K562 (cell line): ENCODE measurements at regions not wholly inside any gene's neighbourhood (a gene's known extent, or its start where the extent isn't known, plus 50 kb on each side); places are given as distances from the start of the nearest gene placed in this dataset.

ENCODE experiments used
- ATAC-seq: fragments of 200-7000 bp; cut with Tn5 transposase; 3 replicates; pipeline ENCODE4 v1.9.1; 2020; ENCODE audit warnings: moderate library complexity
- BruUV-seq: library from RNA; stranded (reverse); fragments of 400-500 nt; replicated peaks from 2 replicates; lab custom pipeline; 2021; lab: Mats Ljungman, UMichigan
- CTCF ChIA-PET: fragments of 300-600 bp; formaldehyde crosslinking; extraction: SDS; loops from one replicate; lab custom pipeline; 2021; ENCODE audit warnings: low intra/inter-chr PET ratio; lab: Yijun Ruan, JAX
- POLR2A ChIA-PET: fragments of 300-600, 350-650 bp; sonication (Branson Sonifier 250); formaldehyde crosslinking; extraction: SDS; loops from one replicate; lab custom pipeline; 2021; ENCODE audit warnings: antibody characterized with exemption, inconsistent platforms; lab: Yijun Ruan, JAX
- DNase-seq, 4 experiments: peaks; one replicate each; pipeline versions ENCODE4 v3.0.0 to v3.0.0-alpha.2; 2011 to 2018; ENCODE audit warnings: low spot score in 3 of 4, mixed read lengths in 3 of 4; ENCODE audit errors: extremely low read depth in 1 of 4
- FAIRE-seq: peaks from 2 replicates; lab custom pipeline; 2011; peaks lifted over from hg19 to GRCh38; lab: Jason Lieb, UNC
- H2AFZ ChIP-seq: 2 replicates; pipeline ENCODE4 v1.6.0; 2011; ENCODE audit warnings: low read depth, low read length, control low read depth, inconsistent platforms
- H3K27ac ChIP-seq: fragments of 200-600 bp; 3 replicates; pipeline ENCODE4 v1.8.0; 2011; ENCODE audit warnings: low read depth, mild to moderate bottlenecking, control low read depth, inconsistent platforms, low read length, moderate library complexity, mixed read lengths; ENCODE audit errors: extremely low read depth
- H3K27me3 ChIP-seq, 2 experiments: fragments of 300-600 bp in 1 of 2; 2 replicates in 1 of 2; 3 replicates in 1 of 2; pipeline versions ENCODE4 v1.6.0 to v1.8.0; 2011; ENCODE audit warnings: inconsistent platforms in 2 of 2, low read length in 2 of 2, mild to moderate bottlenecking in 1 of 2, mixed read lengths in 1 of 2, moderate library complexity in 1 of 2; ENCODE audit not compliant: control insufficient read depth in 2 of 2, insufficient read depth in 2 of 2
- H3K36me3 ChIP-seq: fragments of 300-600 bp; 3 replicates; pipeline ENCODE4 v1.8.0; 2011; ENCODE audit warnings: mild to moderate bottlenecking, low read length, inconsistent platforms; ENCODE audit not compliant: control insufficient read depth, insufficient read depth
- H3K4me1 ChIP-seq, 2 experiments: fragments of 200-600 bp in 1 of 2; replicated peaks in 1 of 2; 2 replicates in 1 of 2; 3 replicates in 1 of 2; pipeline versions ENCODE4 v1.5.1 to v1.8.0; 2011; ENCODE audit warnings: inconsistent platforms in 2 of 2, low read length in 2 of 2, mild to moderate bottlenecking in 1 of 2, mixed read lengths in 1 of 2, moderate library complexity in 1 of 2; ENCODE audit not compliant: control insufficient read depth in 2 of 2, insufficient read depth in 2 of 2
- H3K4me2 ChIP-seq: 2 replicates; pipeline ENCODE4 v1.6.1; 2011; ENCODE audit warnings: low read length, control low read depth, inconsistent platforms, mixed read lengths; ENCODE audit not compliant: insufficient read depth
- H3K4me3 ChIP-seq: fragments of 200-600 bp; sonication (generic), shearing (Covaris generic); 2 replicates; pipeline ENCODE4 v1.5.1; 2016; ENCODE audit warnings: control low read depth, inconsistent platforms
- H3K79me2 ChIP-seq: fragments of 200-600 bp; 3 replicates; pipeline ENCODE4 v1.8.0; 2011; ENCODE audit warnings: low read length, inconsistent platforms; ENCODE audit not compliant: control insufficient read depth, insufficient read depth
- H3K9ac ChIP-seq, 2 experiments: 2 replicates each; pipeline versions ENCODE4 v1.6.0 to v1.6.1; 2011; ENCODE audit warnings: low read depth in 2 of 2, low read length in 2 of 2, control low read depth in 1 of 2, inconsistent platforms in 1 of 2, mild to moderate bottlenecking in 1 of 2, mixed read lengths in 1 of 2; ENCODE audit not compliant: insufficient read depth in 1 of 2
- H3K9me1 ChIP-seq: one replicate; pipeline ENCODE4 v1.6.0; 2011; ENCODE audit warnings: inconsistent platforms, mild to moderate bottlenecking, low read length, moderate library complexity; ENCODE audit not compliant: control insufficient read depth, insufficient read depth
- H3K9me3 ChIP-seq: replicated peaks from 2 replicates; pipeline ENCODE4 v1.5.1; 2011; ENCODE audit warnings: low read depth, low read length, inconsistent platforms; ENCODE audit not compliant: control insufficient read depth, insufficient read depth
- H4K20me1 ChIP-seq: replicated peaks from 2 replicates; pipeline ENCODE4 v1.6.1; 2011; ENCODE audit warnings: low read length, inconsistent platforms, mixed read lengths; ENCODE audit not compliant: control insufficient read depth, insufficient read depth
- ARID1B ChIP-seq: fragments of 450-650 bp; IDR thresholded peaks from 2 replicates; pipeline ENCODE4 v1.6.1; 2016; ENCODE audit warnings: antibody characterized with exemption, mild to moderate bottlenecking, inconsistent platforms
- FOXJ3 ChIP-seq: sonication (generic); formaldehyde crosslinking; IDR thresholded peaks from 2 replicates; pipeline ENCODE4 v1.4.0; 2020; ENCODE audit warnings: mild to moderate bottlenecking, missing genetic modification reagents
- MTA3 ChIP-seq: fragments of 450-650 bp; formaldehyde crosslinking; IDR thresholded peaks from 2 replicates; pipeline ENCODE4 v1.6.1; 2017; ENCODE audit warnings: mild to moderate bottlenecking, borderline replicate concordance
- MTF1 ChIP-seq: fragments of 250-450 bp; sonication (Bioruptor Pico); IDR thresholded peaks from 2 replicates; pipeline ENCODE4 v1.9.0; 2021; ENCODE audit warnings: moderate library complexity, mild to moderate bottlenecking, inconsistent platforms, borderline replicate concordance
- MXI1 ChIP-seq: IDR thresholded peaks from 2 replicates; pipeline ENCODE4 v1.6.1; 2011; ENCODE audit warnings: low read depth, mild to moderate bottlenecking, improper control_type of control experiment, low read length
- NRF1 ChIP-seq, 2 experiments: fragments of 450-650 bp; IDR thresholded peaks in 1 of 2; conservative IDR thresholded peaks in 1 of 2; 2 replicates each; pipeline ENCODE4 v1.6.1; 2014; ENCODE audit warnings: mild to moderate bottlenecking in 2 of 2
- PCBP2 ChIP-seq: fragments of 200-400 bp; formaldehyde crosslinking; IDR thresholded peaks from 2 replicates; pipeline ENCODE4 v1.6.1; 2018; ENCODE audit warnings: low read length, low read depth, mild to moderate bottlenecking, moderate library complexity; ENCODE audit not compliant: poor library complexity, severe bottlenecking
- ZC3H11A ChIP-seq: IDR thresholded peaks from 2 replicates; pipeline ENCODE4 v1.6.1; 2012; ENCODE audit warnings: low read depth, low read length, improper control_type of control experiment
- ZNF324 ChIP-seq: fragments of 250-450 bp; sonication (Bioruptor Pico); IDR thresholded peaks from 2 replicates; pipeline ENCODE4 v1.4.0; 2020; ENCODE audit warnings: mild to moderate bottlenecking
- WGBS: fragments of 100-300 bp; shearing (Covaris generic); methylation state at CpG from one replicate; pipeline ENCODE4 v1.1.6; 2016; ENCODE audit warnings: low coverage, mixed read lengths; ENCODE audit not compliant: insufficient coverage; ENCODE audit errors: missing lambda C conversion rate; 5-methylcytosine and 5-hydroxymethylcytosine counted together
- in situ Hi-C: fragments of 300-500 bp; cut with MboI; formaldehyde crosslinking; loops from 4 replicates; pipeline ENCODE4 v1.15.0; 2018; ENCODE audit warnings: inconsistent platforms, mixed read lengths
- intact Hi-C: fragments of 100-400 bp; cut with micrococcal nuclease; formaldehyde crosslinking; loops from 2 replicates; pipeline ENCODE4 v1.14.2; 2022
- TF ChIP-seq, protein P1 (sequence below): fragments of 250-450 bp; sonication (Bioruptor Pico); IDR thresholded peaks from 2 replicates; pipeline ENCODE4 v1.4.0; 2020; ENCODE audit warnings: mild to moderate bottlenecking, moderate library complexity
- TF ChIP-seq, protein P2 (sequence below): sonication (generic); formaldehyde crosslinking; IDR thresholded peaks from 2 replicates; pipeline ENCODE4 v1.8.0; 2022; ENCODE audit warnings: mild to moderate bottlenecking, missing genetic modification reagents, borderline replicate concordance
- TF ChIP-seq, protein P3 (sequence below): fragments of 450-650 bp; formaldehyde crosslinking; IDR thresholded peaks from 2 replicates; pipeline ENCODE4 v1.4.0; 2020; ENCODE audit warnings: mild to moderate bottlenecking, moderate library complexity

DNA sequence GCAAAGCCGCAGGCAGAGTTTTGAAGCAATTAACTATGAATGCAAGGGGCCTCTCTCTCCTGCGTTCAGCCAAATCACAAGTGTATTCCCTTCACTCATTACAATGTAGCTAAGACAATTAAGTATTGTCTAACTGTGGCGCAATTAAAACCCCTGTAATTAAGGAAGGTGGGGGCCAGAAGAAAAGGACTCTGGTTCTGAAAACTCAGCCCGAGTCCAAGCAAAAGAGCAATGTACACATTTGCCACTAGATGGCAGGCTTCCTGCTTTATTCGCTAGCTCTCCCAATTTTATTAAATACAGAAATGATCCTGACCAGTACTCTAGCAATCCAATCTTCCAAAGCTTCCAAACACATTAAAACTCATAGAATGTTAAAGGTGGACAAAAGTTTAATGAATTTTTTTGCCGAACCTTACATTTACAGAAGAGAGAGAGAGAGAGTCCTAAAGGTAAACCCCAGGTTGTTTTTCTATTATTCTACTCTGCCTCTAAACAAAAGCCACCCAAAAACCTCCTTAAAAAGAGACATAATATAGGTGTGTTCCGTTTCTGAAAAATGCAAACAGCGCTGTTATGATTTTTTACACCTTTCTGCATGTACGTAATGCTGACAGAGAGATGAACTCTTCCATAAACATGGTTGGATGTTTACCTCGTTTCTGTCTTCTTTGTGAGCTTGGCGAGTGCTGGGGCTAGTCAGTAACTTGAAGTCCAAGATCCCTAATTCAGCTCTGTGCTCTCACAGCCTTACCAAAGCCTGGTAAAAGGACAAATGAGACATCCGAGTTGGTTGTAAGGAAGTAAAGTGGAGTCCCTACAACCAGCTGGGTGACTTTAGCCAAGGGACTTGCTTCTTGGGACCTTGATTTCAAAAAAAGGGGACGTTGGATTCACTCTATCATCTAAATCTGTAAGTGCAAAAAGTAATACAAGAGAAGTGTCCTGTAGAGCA lies 50.9 kb upstream of the VASH1 start:
- H2AFZ ChIP-seq: no peak overlapping the region
- no peak overlapping the region for H3K9ac ChIP-seq
- no peak overlapping the region for H3K4me2 ChIP-seq
- no TSS peak for BruUV-seq
- CTCF ChIA-PET: interaction anchor here (0.8 to 2.6 kb wide), 2 partner anchors 74 to 385 kb away, joined by 3 to 21 read pairs; no protein-coding TSS in a partner anchor
- H3K27me3 ChIP-seq: peaks cover 2 to 20% of the 10 kb centered on the region in 2 experiments; a peak in 4 of 5 replicates
- POLR2A ChIA-PET: interaction anchor here (0.6 to 1.2 kb wide), 4 partner anchors 20 to 330 kb away, joined by 3 to 4 read pairs (median 3); no protein-coding TSS in a partner anchor
- H3K79me2 ChIP-seq: no peaks in the 10 kb centered on the region
- in situ Hi-C loops (loop anchor here (5.0 to 25.0 kb wide), 3 partner anchors 72 to 352 kb away; no protein-coding TSS in a partner anchor), intact Hi-C loops (loop anchor here (1.0 kb wide), 1 partner anchor 75 kb away; no protein-coding TSS in a partner anchor)
- H4K20me1 ChIP-seq: no peaks in the 10 kb centered on the region
- peaks cover 0 to 4% of the 10 kb centered on the region in 2 experiments; a peak in 3 of 5 replicates for H3K4me1 ChIP-seq
- H3K4me3 ChIP-seq: no peak overlapping the region
- ATAC-seq (peak; percentile 76), FAIRE-seq (peak; percentile 62), DNase-seq (peak; percentile 22 to 59 (median 44))
- no peaks in the 10 kb centered on the region for H3K36me3 ChIP-seq
- 13% methylated on average over 13 of the region's 13 CpGs for WGBS
- H3K9me1 ChIP-seq: no peaks in the 10 kb centered on the region
- no peak overlapping the region for H3K27ac ChIP-seq
- no peaks in the 10 kb centered on the region for H3K9me3 ChIP-seq
- TF ChIP-seq NRF1 (conservative IDR thresholded peaks at IDR 0.05 in 1 of 2, IDR thresholded peaks at IDR 0.05 in 1 of 2): no peak
- TF ChIP-seq FOXJ3 (CRISPR knock-in tag): no peak
- TF ChIP-seq MXI1: no peak
- TF ChIP-seq, protein P1, sequence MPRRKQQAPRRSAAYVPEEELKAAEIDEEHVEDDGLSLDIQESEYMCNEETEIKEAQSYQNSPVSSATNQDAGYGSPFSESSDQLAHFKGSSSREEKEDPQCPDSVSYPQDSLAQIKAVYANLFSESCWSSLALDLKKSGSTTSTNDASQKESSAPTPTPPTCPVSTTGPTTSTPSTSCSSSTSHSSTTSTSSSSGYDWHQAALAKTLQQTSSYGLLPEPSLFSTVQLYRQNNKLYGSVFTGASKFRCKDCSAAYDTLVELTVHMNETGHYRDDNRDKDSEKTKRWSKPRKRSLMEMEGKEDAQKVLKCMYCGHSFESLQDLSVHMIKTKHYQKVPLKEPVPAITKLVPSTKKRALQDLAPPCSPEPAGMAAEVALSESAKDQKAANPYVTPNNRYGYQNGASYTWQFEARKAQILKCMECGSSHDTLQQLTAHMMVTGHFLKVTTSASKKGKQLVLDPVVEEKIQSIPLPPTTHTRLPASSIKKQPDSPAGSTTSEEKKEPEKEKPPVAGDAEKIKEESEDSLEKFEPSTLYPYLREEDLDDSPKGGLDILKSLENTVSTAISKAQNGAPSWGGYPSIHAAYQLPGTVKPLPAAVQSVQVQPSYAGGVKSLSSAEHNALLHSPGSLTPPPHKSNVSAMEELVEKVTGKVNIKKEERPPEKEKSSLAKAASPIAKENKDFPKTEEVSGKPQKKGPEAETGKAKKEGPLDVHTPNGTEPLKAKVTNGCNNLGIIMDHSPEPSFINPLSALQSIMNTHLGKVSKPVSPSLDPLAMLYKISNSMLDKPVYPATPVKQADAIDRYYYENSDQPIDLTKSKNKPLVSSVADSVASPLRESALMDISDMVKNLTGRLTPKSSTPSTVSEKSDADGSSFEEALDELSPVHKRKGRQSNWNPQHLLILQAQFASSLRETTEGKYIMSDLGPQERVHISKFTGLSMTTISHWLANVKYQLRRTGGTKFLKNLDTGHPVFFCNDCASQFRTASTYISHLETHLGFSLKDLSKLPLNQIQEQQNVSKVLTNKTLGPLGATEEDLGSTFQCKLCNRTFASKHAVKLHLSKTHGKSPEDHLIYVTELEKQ: no peak
- TF ChIP-seq, protein P2, sequence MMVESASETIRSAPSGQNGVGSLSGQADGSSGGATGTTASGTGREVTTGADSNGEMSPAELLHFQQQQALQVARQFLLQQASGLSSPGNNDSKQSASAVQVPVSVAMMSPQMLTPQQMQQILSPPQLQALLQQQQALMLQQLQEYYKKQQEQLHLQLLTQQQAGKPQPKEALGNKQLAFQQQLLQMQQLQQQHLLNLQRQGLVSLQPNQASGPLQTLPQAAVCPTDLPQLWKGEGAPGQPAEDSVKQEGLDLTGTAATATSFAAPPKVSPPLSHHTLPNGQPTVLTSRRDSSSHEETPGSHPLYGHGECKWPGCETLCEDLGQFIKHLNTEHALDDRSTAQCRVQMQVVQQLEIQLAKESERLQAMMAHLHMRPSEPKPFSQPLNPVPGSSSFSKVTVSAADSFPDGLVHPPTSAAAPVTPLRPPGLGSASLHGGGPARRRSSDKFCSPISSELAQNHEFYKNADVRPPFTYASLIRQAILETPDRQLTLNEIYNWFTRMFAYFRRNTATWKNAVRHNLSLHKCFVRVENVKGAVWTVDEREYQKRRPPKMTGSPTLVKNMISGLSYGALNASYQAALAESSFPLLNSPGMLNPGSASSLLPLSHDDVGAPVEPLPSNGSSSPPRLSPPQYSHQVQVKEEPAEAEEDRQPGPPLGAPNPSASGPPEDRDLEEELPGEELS: no peak
- TF ChIP-seq MTF1 (CRISPR knock-in tag): no peak
- TF ChIP-seq MTA3: no peak
- TF ChIP-seq ZC3H11A: no peak
- no peak for TF ChIP-seq ZNF324 (CRISPR knock-in tag)
- TF ChIP-seq, protein P3, sequence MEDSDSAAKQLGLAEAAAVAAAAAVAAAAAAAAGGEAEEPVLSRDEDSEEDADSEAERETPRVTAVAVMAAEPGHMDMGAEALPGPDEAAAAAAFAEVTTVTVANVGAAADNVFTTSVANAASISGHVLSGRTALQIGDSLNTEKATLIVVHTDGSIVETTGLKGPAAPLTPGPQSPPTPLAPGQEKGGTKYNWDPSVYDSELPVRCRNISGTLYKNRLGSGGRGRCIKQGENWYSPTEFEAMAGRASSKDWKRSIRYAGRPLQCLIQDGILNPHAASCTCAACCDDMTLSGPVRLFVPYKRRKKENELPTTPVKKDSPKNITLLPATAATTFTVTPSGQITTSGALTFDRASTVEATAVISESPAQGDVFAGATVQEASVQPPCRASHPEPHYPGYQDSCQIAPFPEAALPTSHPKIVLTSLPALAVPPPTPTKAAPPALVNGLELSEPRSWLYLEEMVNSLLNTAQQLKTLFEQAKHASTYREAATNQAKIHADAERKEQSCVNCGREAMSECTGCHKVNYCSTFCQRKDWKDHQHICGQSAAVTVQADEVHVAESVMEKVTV (CRISPR knock-in tag): peak; percentile 61
- TF ChIP-seq ARID1B: no peak
- TF ChIP-seq PCBP2: no peak
